ENCODE measurements at regions not wholly inside any gene's neighbourhood (a gene's known extent, or its start where the extent isn't known, plus 50 kb on each side); places are given as distances from the start of the nearest gene placed in this dataset.
"Not testable (repeated sequence)": the region's sequence is repeated elsewhere in the genome, so short reads cannot be mapped to it uniquely, and the experiment has no call there.

DNA sequence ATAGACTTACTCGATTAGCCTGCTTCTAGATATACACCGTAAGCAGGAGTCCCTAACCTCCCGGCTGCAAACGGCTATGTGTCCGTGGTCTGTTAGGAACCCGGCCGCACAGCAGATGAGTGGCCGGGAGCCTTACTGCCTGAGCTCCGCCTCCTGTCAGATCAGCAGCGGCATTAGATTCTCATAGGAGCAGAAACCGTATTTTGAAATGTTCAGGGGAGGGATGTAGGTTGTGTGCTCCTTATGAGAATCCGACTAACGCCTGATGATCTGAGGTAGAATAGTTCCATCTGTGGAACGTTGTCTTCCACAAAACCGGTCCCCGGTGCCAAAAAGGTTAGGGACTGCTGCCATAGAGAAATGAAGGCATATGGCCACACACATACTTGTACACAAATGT is 1491.9 kb downstream of the SLITRK5 start:
- Histone ChIP-seq H3K27me3 (ENCODE audit: control insufficient read depth in 1 of 2, insufficient read depth in 2 of 2, low read length in 2 of 2) (no peaks in the 10 kb centered on the region), H3K9me3 (ENCODE audit: control insufficient read depth in 2 of 2, insufficient read depth in 1 of 2, low read depth in 1 of 2, low read length in 1 of 2) (peaks cover 0 to 4% of the 10 kb centered on the region in 2 donors), H3K27ac (ENCODE audit: low read depth in 2 of 2, low read length in 1 of 2) (no peak overlapping the region), H3K36me3 (ENCODE audit: control insufficient read depth in 2 of 2, insufficient read depth in 2 of 2, low read length in 1 of 2) (no peaks in the 10 kb centered on the region), H3K4me1 (ENCODE audit: control insufficient read depth in 2 of 2, insufficient read depth in 2 of 2, low read length in 1 of 2) (no peaks in the 10 kb centered on the region), H3K4me3 (ENCODE audit: low read depth in 1 of 2, low read length in 2 of 2) (no peak overlapping the region)
- WGBS, 2 donors, result 90 to 93% methylated on average over 16 of the region's 16 CpGs

DNA sequence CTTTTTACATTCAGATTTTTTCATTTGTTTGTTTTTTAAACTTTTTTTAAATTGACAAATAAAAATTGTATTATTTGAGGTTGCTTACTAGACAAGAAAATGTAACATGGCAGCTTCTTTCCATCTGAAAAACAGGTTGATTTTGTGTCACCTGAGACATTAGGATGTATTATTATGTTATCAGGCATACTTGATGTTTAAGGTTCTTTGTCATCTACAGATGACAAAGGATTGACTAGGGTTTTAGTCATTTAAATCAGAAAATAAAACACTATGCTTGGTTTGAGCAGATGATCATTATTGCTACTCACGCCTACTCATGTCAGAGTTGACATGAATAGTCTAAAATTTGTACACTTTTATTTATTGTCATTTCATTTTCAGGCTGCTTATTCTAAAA is 1494.5 kb downstream of the SLITRK5 start:
- 66 to 80% methylated on average over 1 of the region's 1 CpG for WGBS, 2 donors
- H3K36me3 ChIP-seq (ENCODE audit: control insufficient read depth in 2 of 2, insufficient read depth in 2 of 2, low read length in 1 of 2), result no peaks in the 10 kb centered on the region
- H3K4me1 ChIP-seq (ENCODE audit: control insufficient read depth in 2 of 2, insufficient read depth in 2 of 2, low read length in 1 of 2), result no peaks in the 10 kb centered on the region

DNA sequence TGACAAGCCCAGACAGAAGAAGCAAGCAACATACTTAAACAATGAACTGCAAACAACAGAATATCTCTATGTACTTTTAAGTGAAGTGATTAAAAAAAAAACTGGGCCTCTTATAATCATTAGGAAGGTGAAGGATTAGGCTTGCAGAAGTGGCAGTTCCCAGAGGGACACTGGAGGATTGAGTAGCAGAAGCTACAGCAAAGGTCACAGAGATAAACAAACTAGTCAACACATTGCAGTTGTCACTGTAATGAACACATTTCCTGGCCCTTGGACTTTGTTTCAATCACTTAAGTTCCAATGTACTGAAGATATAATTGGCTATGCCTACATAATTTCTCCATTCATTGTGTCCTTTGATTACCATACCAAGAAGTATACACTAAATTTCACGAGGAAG is 1498.8 kb downstream of the SLITRK5 start:
- Histone ChIP-seq H3K4me1 (ENCODE audit: control insufficient read depth in 2 of 2, insufficient read depth in 2 of 2, low read length in 1 of 2) (no peaks in the 10 kb centered on the region), H3K27me3 (ENCODE audit: control insufficient read depth in 1 of 2, insufficient read depth in 2 of 2, low read length in 2 of 2) (no peaks in the 10 kb centered on the region), H3K9me3 (ENCODE audit: control insufficient read depth in 2 of 2, insufficient read depth in 1 of 2, low read depth in 1 of 2, low read length in 1 of 2) (no peaks in the 10 kb centered on the region), H3K27ac (ENCODE audit: low read depth in 2 of 2, low read length in 1 of 2) (no peak overlapping the region), H3K4me3 (ENCODE audit: low read depth in 1 of 2, low read length in 2 of 2) (no peak overlapping the region), H3K36me3 (ENCODE audit: control insufficient read depth in 2 of 2, insufficient read depth in 2 of 2, low read length in 1 of 2) (no peaks in the 10 kb centered on the region)
- 70 to 72% methylated on average over 1 of the region's 1 CpG for WGBS, 2 donors

More for the DNA sequence above, 1494.5 kb downstream of the SLITRK5 start:
- Histone ChIP-seq H3K27ac (ENCODE audit: low read depth in 2 of 2, low read length in 1 of 2) (no peak overlapping the region), H3K9me3 (ENCODE audit: control insufficient read depth in 2 of 2, insufficient read depth in 1 of 2, low read depth in 1 of 2, low read length in 1 of 2) (no peaks in the 10 kb centered on the region), H3K27me3 (ENCODE audit: control insufficient read depth in 1 of 2, insufficient read depth in 2 of 2, low read length in 2 of 2) (no peaks in the 10 kb centered on the region), H3K4me3 (ENCODE audit: low read depth in 1 of 2, low read length in 2 of 2) (no peak overlapping the region)

DNA sequence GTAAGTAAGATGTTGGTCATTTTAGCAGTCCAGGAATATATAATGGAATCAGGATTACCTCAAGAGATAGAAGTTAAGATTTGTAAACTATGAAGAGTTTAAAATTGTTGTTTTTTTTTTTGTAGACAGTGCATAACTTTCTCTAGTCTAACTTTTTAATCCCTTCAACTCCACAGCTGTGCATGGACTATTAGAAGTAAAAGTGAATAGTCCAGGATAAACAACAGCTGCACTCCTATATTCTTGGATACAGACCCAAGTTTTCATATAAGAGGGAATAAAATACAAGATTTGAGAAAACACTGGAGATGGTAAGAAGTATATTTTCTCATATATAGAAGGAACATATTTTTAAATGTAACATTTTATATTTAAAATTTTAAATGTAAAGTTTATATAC is 1509.9 kb downstream of the SLITRK5 start:
- no peak overlapping the region for H3K27ac ChIP-seq (ENCODE audit: low read depth in 2 of 2, low read length in 1 of 2)
- no peaks in the 10 kb centered on the region for H3K4me1 ChIP-seq (ENCODE audit: control insufficient read depth in 2 of 2, insufficient read depth in 2 of 2, low read length in 1 of 2)
- H3K4me3 ChIP-seq (ENCODE audit: low read depth in 1 of 2, low read length in 2 of 2), result no peak overlapping the region
- H3K27me3 ChIP-seq (ENCODE audit: control insufficient read depth in 1 of 2, insufficient read depth in 2 of 2, low read length in 2 of 2), result no peaks in the 10 kb centered on the region
- H3K9me3 ChIP-seq (ENCODE audit: control insufficient read depth in 2 of 2, insufficient read depth in 1 of 2, low read depth in 1 of 2, low read length in 1 of 2), result peaks cover under 1 to 12% of the 10 kb centered on the region in 2 donors
- H3K36me3 ChIP-seq (ENCODE audit: control insufficient read depth in 2 of 2, insufficient read depth in 2 of 2, low read length in 1 of 2), result no peaks in the 10 kb centered on the region

DNA sequence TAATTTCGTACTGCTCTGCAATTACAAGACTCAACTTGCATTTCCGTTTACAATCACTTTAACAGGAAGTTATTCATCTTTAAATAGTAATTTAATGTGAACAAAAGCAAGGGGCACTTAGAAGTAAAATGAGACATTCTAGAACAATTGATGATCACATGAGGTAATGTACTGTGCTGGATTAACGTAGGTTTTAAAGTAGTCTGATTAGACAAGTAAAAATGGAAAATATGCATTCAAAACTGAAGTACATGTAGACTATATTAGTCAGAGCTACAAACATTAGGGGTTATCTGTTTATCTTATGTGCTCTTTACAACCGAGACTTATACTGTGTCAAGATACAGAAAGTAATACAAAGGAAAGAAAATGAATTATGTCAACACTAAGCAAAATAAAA is 1528.0 kb downstream of the SLITRK5 start:
- no peak overlapping the region for H3K4me3 ChIP-seq (ENCODE audit: low read depth in 1 of 2, low read length in 2 of 2)
- no peaks in the 10 kb centered on the region for H3K36me3 ChIP-seq (ENCODE audit: control insufficient read depth in 2 of 2, insufficient read depth in 2 of 2, low read length in 1 of 2)
- H3K27ac ChIP-seq (ENCODE audit: low read depth in 2 of 2, low read length in 1 of 2), result no peak overlapping the region
- WGBS, 2 donors, result 16 to 20% methylated on average over 4 of the region's 4 CpGs
- H3K4me1 ChIP-seq (ENCODE audit: control insufficient read depth in 2 of 2, insufficient read depth in 2 of 2, low read length in 1 of 2), result no peaks in the 10 kb centered on the region
- no peaks in the 10 kb centered on the region for H3K9me3 ChIP-seq (ENCODE audit: control insufficient read depth in 2 of 2, insufficient read depth in 1 of 2, low read depth in 1 of 2, low read length in 1 of 2)
- no peaks in the 10 kb centered on the region for H3K27me3 ChIP-seq (ENCODE audit: control insufficient read depth in 1 of 2, insufficient read depth in 2 of 2, low read length in 2 of 2)

DNA sequence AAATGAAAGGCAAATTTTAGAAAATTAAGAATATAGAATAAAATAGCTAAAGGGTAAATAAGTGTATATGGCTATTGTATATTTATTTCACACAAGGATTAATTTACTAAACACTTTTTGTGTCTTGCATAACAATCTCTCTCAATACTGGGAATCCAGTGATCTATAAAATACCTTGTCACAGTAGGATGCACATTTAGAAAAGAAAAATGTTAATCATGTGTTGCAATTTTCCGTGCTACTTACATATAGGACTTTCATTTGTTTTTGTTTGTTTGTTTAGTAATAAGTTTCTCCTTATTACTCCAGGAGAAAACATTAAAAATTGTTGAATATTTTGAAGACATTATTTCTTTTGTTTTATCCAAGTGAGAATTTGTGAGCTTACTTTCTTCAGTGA is 1533.3 kb downstream of the SLITRK5 start:
- Histone ChIP-seq H3K4me1 (ENCODE audit: control insufficient read depth in 2 of 2, insufficient read depth in 2 of 2, low read length in 1 of 2) (no peaks in the 10 kb centered on the region), H3K36me3 (ENCODE audit: control insufficient read depth in 2 of 2, insufficient read depth in 2 of 2, low read length in 1 of 2) (no peaks in the 10 kb centered on the region), H3K27me3 (ENCODE audit: control insufficient read depth in 1 of 2, insufficient read depth in 2 of 2, low read length in 2 of 2) (no peaks in the 10 kb centered on the region), H3K27ac (ENCODE audit: low read depth in 2 of 2, low read length in 1 of 2) (no peak overlapping the region), H3K4me3 (ENCODE audit: low read depth in 1 of 2, low read length in 2 of 2) (no peak overlapping the region), H3K9me3 (ENCODE audit: control insufficient read depth in 2 of 2, insufficient read depth in 1 of 2, low read depth in 1 of 2, low read length in 1 of 2) (no peaks in the 10 kb centered on the region)
- WGBS, 2 donors, result 55 to 57% methylated on average over 1 of the region's 1 CpG

DNA sequence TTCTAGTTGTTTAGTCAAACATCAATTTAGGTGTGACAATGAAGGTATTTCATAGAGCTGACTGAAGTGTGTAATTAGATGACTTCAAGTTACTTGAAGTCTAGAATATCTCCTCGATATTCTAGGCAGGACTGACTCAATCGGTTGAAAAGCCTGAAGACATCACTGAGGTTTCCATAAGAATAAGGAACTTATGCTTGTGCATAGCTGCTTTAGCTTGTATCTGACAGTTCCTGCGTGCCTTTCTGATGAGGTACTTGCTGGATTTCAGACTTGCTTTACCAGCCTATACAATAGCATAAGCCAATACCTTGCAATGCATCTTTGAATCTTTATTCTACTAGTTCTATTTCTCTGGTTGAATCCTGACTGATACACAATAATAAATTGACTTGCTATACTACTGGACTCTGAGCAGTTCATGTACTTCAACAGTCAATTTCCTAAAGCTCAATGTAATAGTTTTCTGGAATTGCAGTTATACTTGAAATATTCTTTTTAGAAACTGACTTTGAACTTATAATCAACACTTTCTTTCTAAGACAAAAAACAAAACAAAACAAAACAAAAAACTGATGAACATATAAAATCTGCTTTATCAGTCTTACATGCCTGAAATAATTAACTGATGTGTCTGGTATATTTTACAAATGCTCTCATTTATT is 1534.8 kb downstream of the SLITRK5 start:
- Histone ChIP-seq H3K27ac (ENCODE audit: low read depth in 2 of 2, low read length in 1 of 2) (no peak overlapping the region), H3K4me1 (ENCODE audit: control insufficient read depth in 2 of 2, insufficient read depth in 2 of 2, low read length in 1 of 2) (no peaks in the 10 kb centered on the region), H3K4me3 (ENCODE audit: low read depth in 1 of 2, low read length in 2 of 2) (no peak overlapping the region), H3K27me3 (ENCODE audit: control insufficient read depth in 1 of 2, insufficient read depth in 2 of 2, low read length in 2 of 2) (no peaks in the 10 kb centered on the region), H3K9me3 (ENCODE audit: control insufficient read depth in 2 of 2, insufficient read depth in 1 of 2, low read depth in 1 of 2, low read length in 1 of 2) (no peaks in the 10 kb centered on the region), H3K36me3 (ENCODE audit: control insufficient read depth in 2 of 2, insufficient read depth in 2 of 2, low read length in 1 of 2) (no peaks in the 10 kb centered on the region)
- 69 to 79% methylated on average over 3 of the region's 3 CpGs for WGBS, 2 donors

DNA sequence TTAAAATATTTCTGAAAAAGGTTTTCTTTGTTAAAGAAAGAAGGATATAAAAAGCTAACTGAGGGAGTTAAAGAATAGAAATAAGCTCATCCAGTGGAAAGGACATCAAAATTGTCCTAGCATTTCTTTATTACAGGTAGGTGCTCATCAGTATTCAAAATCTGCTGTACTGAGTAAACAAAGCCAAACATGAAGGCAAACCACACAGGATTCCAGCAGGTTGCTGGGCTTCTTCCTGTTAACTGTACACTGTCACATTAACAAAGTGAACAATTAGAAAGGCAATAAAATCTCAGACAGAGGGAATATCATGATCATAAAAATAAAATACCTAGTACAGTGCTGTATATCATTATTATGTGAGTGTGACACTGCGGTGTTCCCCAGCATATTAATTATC is 1541.0 kb downstream of the SLITRK5 start:
- Histone ChIP-seq H3K27ac (ENCODE audit: low read depth in 2 of 2, low read length in 1 of 2) (no peak overlapping the region), H3K4me1 (ENCODE audit: control insufficient read depth in 2 of 2, insufficient read depth in 2 of 2, low read length in 1 of 2) (no peaks in the 10 kb centered on the region), H3K9me3 (ENCODE audit: control insufficient read depth in 2 of 2, insufficient read depth in 1 of 2, low read depth in 1 of 2, low read length in 1 of 2) (no peaks in the 10 kb centered on the region), H3K27me3 (ENCODE audit: control insufficient read depth in 1 of 2, insufficient read depth in 2 of 2, low read length in 2 of 2) (no peaks in the 10 kb centered on the region), H3K36me3 (ENCODE audit: control insufficient read depth in 2 of 2, insufficient read depth in 2 of 2, low read length in 1 of 2) (no peaks in the 10 kb centered on the region), H3K4me3 (ENCODE audit: low read depth in 1 of 2, low read length in 2 of 2) (no peak overlapping the region)
- WGBS, 2 donors, result 84% methylated on average over 1 of the region's 1 CpG

DNA sequence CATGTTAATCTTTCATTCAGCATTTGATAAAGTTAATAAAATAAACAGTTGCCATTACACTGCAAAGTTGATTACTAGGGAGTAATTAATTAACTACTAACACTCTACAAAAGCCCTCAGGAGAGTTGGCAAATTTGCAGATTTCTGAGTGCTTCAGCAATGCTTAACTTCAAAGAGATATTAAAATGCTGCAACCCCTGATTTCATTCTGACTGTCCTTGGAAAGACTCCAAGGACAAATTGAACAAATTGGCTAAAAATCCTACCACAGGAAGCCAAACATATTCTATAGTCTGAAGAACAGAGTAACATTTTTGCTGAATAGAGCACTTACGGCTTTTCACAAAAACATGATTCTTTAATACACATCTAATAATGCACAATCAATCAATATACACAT is 1543.0 kb downstream of the SLITRK5 start:
- no peaks in the 10 kb centered on the region for H3K27me3 ChIP-seq (ENCODE audit: control insufficient read depth in 1 of 2, insufficient read depth in 2 of 2, low read length in 2 of 2)
- H3K4me1 ChIP-seq (ENCODE audit: control insufficient read depth in 2 of 2, insufficient read depth in 2 of 2, low read length in 1 of 2), result no peaks in the 10 kb centered on the region
- 33 to 60% methylated on average over 1 of the region's 1 CpG for WGBS, 2 donors
- no peaks in the 10 kb centered on the region for H3K9me3 ChIP-seq (ENCODE audit: control insufficient read depth in 2 of 2, insufficient read depth in 1 of 2, low read depth in 1 of 2, low read length in 1 of 2)
- H3K4me3 ChIP-seq (ENCODE audit: low read depth in 1 of 2, low read length in 2 of 2), result no peak overlapping the region
- H3K27ac ChIP-seq (ENCODE audit: low read depth in 2 of 2, low read length in 1 of 2), result no peak overlapping the region
- H3K36me3 ChIP-seq (ENCODE audit: control insufficient read depth in 2 of 2, insufficient read depth in 2 of 2, low read length in 1 of 2), result no peaks in the 10 kb centered on the region

DNA sequence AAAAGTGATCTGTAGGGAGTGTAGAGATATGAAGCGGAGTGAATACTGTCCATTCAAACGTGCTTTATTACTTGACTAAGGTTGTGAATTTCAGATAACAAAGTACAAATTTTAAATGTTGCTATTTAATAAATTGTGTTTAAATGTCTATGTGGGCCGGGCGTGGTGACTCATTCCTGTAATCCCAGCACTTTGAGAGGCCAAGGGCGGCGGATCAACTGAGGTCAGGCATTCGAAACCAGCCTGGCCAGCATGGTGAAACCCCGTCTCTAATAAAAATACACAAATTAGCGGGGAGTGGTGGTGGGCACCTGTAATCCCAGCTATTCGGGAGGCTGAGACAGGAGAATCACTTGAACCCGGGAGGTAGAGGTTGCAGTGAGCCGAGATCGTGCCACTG is 1544.1 kb downstream of the SLITRK5 start:
- not testable (repeated sequence) for H3K27ac ChIP-seq (ENCODE audit: low read depth in 2 of 2, low read length in 1 of 2); H3K4me1 ChIP-seq (ENCODE audit: control insufficient read depth in 2 of 2, insufficient read depth in 2 of 2, low read length in 1 of 2); H3K27me3 ChIP-seq (ENCODE audit: control insufficient read depth in 1 of 2, insufficient read depth in 2 of 2, low read length in 2 of 2); H3K36me3 ChIP-seq (ENCODE audit: control insufficient read depth in 2 of 2, insufficient read depth in 2 of 2, low read length in 1 of 2); H3K9me3 ChIP-seq (ENCODE audit: control insufficient read depth in 2 of 2, insufficient read depth in 1 of 2, low read depth in 1 of 2, low read length in 1 of 2); H3K4me3 ChIP-seq (ENCODE audit: low read depth in 1 of 2, low read length in 2 of 2)
- 79 to 86% methylated on average over 13 of the region's 13 CpGs for WGBS, 2 donors

Data from esophagus (tissue), 2 donors.